GM23338 (cell line): ENCODE measurements at regions not wholly inside any gene's neighbourhood (a gene's known extent, or its start where the extent isn't known, plus 50 kb on each side); places are given as distances from the start of the nearest gene placed in this dataset.

Experiments used
- ATAC-seq: fragments of 200-7000 bp; cut with Tn5 transposase; 3 replicates; pipeline ENCODE4 v1.9.1; 2020
- DNase-seq: peaks from one replicate; pipeline ENCODE4 v3.0.0-alpha.2; 2015; ENCODE audit warnings: low spot score
- H2AFZ ChIP-seq: fragments of 200-600 bp; sonication (generic); 2 replicates; pipeline ENCODE4 v1.8.0; 2016; ENCODE audit warnings: antibody characterized with exemption, mild to moderate bottlenecking, moderate library complexity
- H3F3A ChIP-seq: fragments of 200-600 bp; sonication (generic); replicated peaks from 2 replicates; pipeline ENCODE4 v1.8.0; 2017; ENCODE audit warnings: antibody characterized with exemption, mixed run types, low read depth
- H3K27ac ChIP-seq: fragments of 200-600 bp; sonication (generic); 2 replicates; pipeline ENCODE4 v1.6.1; 2016; ENCODE audit warnings: low read depth
- H3K27me3 ChIP-seq: fragments of 200-600 bp; sonication (generic); 2 replicates; pipeline ENCODE4 v1.8.0; 2016; ENCODE audit warnings: mild to moderate bottlenecking, mixed run types, moderate library complexity; ENCODE audit not compliant: insufficient read depth
- H3K36me3 ChIP-seq: fragments of 200-600 bp; sonication (generic); 2 replicates; pipeline ENCODE4 v1.8.0; 2016; ENCODE audit warnings: mild to moderate bottlenecking; ENCODE audit not compliant: insufficient read depth
- H3K4me1 ChIP-seq: fragments of 200-600 bp; sonication (generic); 2 replicates; pipeline ENCODE4 v1.8.0; 2016; ENCODE audit warnings: mild to moderate bottlenecking, moderate library complexity; ENCODE audit not compliant: insufficient read depth
- H3K4me2 ChIP-seq: fragments of 200-600 bp; sonication (generic); 2 replicates; pipeline ENCODE4 v1.7.1; 2017; ENCODE audit warnings: mixed run types
- H3K4me3 ChIP-seq: fragments of 200-600 bp; sonication (generic); 2 replicates; pipeline ENCODE4 v1.6.1; 2016; ENCODE audit warnings: mixed run types
- H3K79me2 ChIP-seq: fragments of 200-600 bp; sonication (generic); replicated peaks from 2 replicates; pipeline ENCODE4 v1.8.0; 2017; ENCODE audit warnings: mild to moderate bottlenecking; ENCODE audit not compliant: insufficient read depth
- H3K9me2 ChIP-seq: fragments of 200-600 bp; sonication (generic); 2 replicates; pipeline ENCODE4 v1.8.0; 2017; ENCODE audit not compliant: insufficient read depth
- H4K20me1 ChIP-seq: fragments of 200-600 bp; sonication (generic); replicated peaks from 2 replicates; pipeline ENCODE4 v1.8.0; 2017; ENCODE audit warnings: mild to moderate bottlenecking; ENCODE audit not compliant: insufficient read depth
- H3K27ac Mint-ChIP-seq: 2 replicates; pipeline ENCODE4 v1.8.0; 2020; ENCODE audit warnings: inconsistent platforms, mild to moderate bottlenecking, moderate library complexity, mixed read lengths
- H3K27me3 Mint-ChIP-seq: 3 replicates; pipeline ENCODE4 v1.8.0; 2022; ENCODE audit warnings: low read depth, mild to moderate bottlenecking, moderate library complexity, mixed read lengths, inconsistent platforms; ENCODE audit not compliant: insufficient read depth, poor library complexity
- H3K36me3 Mint-ChIP-seq: 3 replicates; pipeline ENCODE4 v1.8.0; 2021; ENCODE audit warnings: low read depth, mild to moderate bottlenecking, inconsistent platforms, moderate library complexity, mixed read lengths
- H3K4me1 Mint-ChIP-seq: 3 replicates; pipeline ENCODE4 v1.8.0; 2020; ENCODE audit warnings: mild to moderate bottlenecking, inconsistent platforms, mixed read lengths
- H3K4me3 Mint-ChIP-seq: 3 replicates; pipeline ENCODE4 v1.8.0; 2021; ENCODE audit warnings: moderate library complexity, mild to moderate bottlenecking, inconsistent platforms, mixed read lengths
- H3K9me3 Mint-ChIP-seq: 3 replicates; pipeline ENCODE4 v1.8.0; 2020; ENCODE audit warnings: moderate library complexity, mild to moderate bottlenecking, inconsistent platforms, mixed read lengths
- CREB1 ChIP-seq: fragments of 250-450 bp; sonication (Bioruptor Pico); IDR thresholded peaks from 2 replicates; pipeline ENCODE4 v1.5.0; 2020; ENCODE audit warnings: low read depth, mild to moderate bottlenecking, moderate library complexity
- EZH2 ChIP-seq: fragments of 200-600 bp; sonication (generic); IDR thresholded peaks from one replicate; pipeline ENCODE4 v1.8.0; 2017; ENCODE audit warnings: antibody characterized with exemption, mild to moderate bottlenecking, low read depth; ENCODE audit not compliant: unreplicated experiment
- EZH2phosphoT487 ChIP-seq: fragments of 200-600 bp; sonication (generic); IDR thresholded peaks from one replicate; pipeline ENCODE4 v1.8.1; 2018; ENCODE audit warnings: antibody characterized with exemption; ENCODE audit not compliant: unreplicated experiment
- JUNB ChIP-seq: IDR thresholded peaks from one replicate; pipeline ENCODE4 v1.6.1; 2016; ENCODE audit warnings: antibody characterized with exemption; ENCODE audit not compliant: unreplicated experiment
- NANOG ChIP-seq: IDR thresholded peaks from 2 replicates; pipeline ENCODE4 v1.6.1; 2016; ENCODE audit warnings: antibody characterized with exemption, borderline replicate concordance
- POLR2AphosphoS5 ChIP-seq: IDR thresholded peaks from 2 replicates; pipeline ENCODE4 v1.6.1; 2016; ENCODE audit warnings: antibody characterized with exemption, low read depth
- STAT1 ChIP-seq: IDR thresholded peaks from one replicate; pipeline ENCODE4 v1.6.1; 2016; ENCODE audit warnings: antibody characterized with exemption; ENCODE audit not compliant: unreplicated experiment
- ZNF114 ChIP-seq: fragments of 250-450 bp; sonication (Bioruptor Pico); IDR thresholded peaks from 2 replicates; pipeline ENCODE4 v1.5.0; 2020; ENCODE audit warnings: mild to moderate bottlenecking, moderate library complexity
- ZNF331 ChIP-seq: fragments of 250-450 bp; sonication (Bioruptor Pico); IDR thresholded peaks from 2 replicates; pipeline ENCODE4 v1.5.0; 2020; ENCODE audit warnings: low read depth, mild to moderate bottlenecking, moderate library complexity
- TF ChIP-seq, protein P1 (sequence below): fragments of 250-450 bp; sonication (Bioruptor Pico); IDR thresholded peaks from 2 replicates; pipeline ENCODE4 v1.5.0; 2020; ENCODE audit warnings: mild to moderate bottlenecking, moderate library complexity
- TF ChIP-seq, protein P2 (sequence below), 2 experiments: fragments of 200-600 bp in 1 of 2; sonication (generic) in 1 of 2; conservative IDR thresholded peaks; 2 replicates each; pipeline versions ENCODE4 v1.5.1 to v1.6.1; 2016 to 2017; ENCODE audit warnings: antibody characterized with exemption in 2 of 2, low read depth in 2 of 2, mild to moderate bottlenecking in 2 of 2, moderate library complexity in 1 of 2
- TF ChIP-seq, protein P3 (sequence below): IDR thresholded peaks from one replicate; pipeline ENCODE4 v1.6.1; 2018; ENCODE audit warnings: antibody characterized with exemption; ENCODE audit not compliant: unreplicated experiment
- TF ChIP-seq, protein P4 (sequence below): IDR thresholded peaks from 2 replicates; pipeline ENCODE4 v1.6.1; 2016; ENCODE audit warnings: antibody characterized with exemption

DNA sequence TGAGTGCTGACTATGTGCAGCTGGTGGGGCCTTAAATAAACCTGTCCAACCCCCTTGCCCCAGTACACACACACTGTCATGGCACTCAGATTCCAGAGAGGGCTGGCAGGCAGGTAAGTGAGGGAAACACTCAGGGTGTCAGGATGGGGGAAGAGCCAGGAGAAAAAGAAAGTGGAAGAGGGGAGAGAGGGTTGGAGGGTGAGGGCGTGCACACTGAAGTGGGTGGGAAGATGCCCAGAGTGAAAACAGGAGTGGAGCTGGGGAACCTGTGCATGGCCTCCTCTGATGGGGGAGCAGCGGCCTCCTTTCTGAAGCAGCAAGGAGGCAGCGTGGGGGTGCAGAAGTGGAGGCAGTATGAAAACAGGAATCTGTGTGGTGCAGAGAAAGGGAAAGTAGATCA is 160.6 kb upstream of the JUN start:
- Mint-ChIP-seq H3K27me3 (peaks cover 5% of the 10 kb centered on the region), H3K9me3 (no peaks in the 10 kb centered on the region; the same call in 2 of the 3 replicates), H3K36me3 (no peaks in the 10 kb centered on the region), H3K4me3 (no peak overlapping the region), H3K4me1 (no peaks in the 10 kb centered on the region), H3K27ac (no peak overlapping the region)
- no peak overlapping the region for H2AFZ ChIP-seq
- no peaks in the 10 kb centered on the region for H3K4me1 ChIP-seq
- no peak overlapping the region for H3K27ac ChIP-seq
- H3K79me2 ChIP-seq: no peaks in the 10 kb centered on the region
- no peak for TF ChIP-seq EZH2
- TF ChIP-seq, protein P1, sequence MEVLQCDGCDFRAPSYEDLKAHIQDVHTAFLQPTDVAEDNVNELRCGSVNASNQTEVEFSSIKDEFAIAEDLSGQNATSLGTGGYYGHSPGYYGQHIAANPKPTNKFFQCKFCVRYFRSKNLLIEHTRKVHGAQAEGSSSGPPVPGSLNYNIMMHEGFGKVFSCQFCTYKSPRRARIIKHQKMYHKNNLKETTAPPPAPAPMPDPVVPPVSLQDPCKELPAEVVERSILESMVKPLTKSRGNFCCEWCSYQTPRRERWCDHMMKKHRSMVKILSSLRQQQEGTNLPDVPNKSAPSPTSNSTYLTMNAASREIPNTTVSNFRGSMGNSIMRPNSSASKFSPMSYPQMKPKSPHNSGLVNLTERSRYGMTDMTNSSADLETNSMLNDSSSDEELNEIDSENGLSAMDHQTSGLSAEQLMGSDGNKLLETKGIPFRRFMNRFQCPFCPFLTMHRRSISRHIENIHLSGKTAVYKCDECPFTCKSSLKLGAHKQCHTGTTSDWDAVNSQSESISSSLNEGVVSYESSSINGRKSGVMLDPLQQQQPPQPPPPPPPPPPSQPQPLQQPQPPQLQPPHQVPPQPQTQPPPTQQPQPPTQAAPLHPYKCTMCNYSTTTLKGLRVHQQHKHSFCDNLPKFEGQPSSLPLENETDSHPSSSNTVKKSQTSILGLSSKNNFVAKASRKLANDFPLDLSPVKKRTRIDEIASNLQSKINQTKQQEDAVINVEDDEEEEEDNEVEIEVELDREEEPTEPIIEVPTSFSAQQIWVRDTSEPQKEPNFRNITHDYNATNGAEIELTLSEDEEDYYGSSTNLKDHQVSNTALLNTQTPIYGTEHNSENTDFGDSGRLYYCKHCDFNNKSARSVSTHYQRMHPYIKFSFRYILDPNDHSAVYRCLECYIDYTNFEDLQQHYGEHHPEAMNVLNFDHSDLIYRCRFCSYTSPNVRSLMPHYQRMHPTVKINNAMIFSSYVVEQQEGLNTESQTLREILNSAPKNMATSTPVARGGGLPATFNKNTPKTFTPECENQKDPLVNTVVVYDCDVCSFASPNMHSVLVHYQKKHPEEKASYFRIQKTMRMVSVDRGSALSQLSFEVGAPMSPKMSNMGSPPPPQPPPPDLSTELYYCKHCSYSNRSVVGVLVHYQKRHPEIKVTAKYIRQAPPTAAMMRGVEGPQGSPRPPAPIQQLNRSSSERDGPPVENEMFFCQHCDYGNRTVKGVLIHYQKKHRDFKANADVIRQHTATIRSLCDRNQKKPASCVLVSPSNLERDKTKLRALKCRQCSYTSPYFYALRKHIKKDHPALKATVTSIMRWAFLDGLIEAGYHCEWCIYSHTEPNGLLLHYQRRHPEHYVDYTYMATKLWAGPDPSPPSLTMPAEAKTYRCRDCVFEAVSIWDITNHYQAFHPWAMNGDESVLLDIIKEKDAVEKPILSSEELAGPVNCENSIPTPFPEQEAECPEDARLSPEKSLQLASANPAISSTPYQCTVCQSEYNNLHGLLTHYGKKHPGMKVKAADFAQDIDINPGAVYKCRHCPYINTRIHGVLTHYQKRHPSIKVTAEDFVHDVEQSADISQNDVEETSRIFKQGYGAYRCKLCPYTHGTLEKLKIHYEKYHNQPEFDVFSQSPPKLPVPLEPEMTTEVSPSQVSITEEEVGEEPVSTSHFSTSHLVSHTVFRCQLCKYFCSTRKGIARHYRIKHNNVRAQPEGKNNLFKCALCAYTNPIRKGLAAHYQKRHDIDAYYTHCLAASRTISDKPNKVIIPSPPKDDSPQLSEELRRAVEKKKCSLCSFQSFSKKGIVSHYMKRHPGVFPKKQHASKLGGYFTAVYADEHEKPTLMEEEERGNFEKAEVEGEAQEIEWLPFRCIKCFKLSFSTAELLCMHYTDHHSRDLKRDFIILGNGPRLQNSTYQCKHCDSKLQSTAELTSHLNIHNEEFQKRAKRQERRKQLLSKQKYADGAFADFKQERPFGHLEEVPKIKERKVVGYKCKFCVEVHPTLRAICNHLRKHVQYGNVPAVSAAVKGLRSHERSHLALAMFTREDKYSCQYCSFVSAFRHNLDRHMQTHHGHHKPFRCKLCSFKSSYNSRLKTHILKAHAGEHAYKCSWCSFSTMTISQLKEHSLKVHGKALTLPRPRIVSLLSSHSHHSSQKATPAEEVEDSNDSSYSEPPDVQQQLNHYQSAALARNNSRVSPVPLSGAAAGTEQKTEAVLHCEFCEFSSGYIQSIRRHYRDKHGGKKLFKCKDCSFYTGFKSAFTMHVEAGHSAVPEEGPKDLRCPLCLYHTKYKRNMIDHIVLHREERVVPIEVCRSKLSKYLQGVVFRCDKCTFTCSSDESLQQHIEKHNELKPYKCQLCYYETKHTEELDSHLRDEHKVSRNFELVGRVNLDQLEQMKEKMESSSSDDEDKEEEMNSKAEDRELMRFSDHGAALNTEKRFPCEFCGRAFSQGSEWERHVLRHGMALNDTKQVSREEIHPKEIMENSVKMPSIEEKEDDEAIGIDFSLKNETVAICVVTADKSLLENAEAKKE: no peak
- TF ChIP-seq NANOG: no peak
- TF ChIP-seq STAT1: no peak
- TF ChIP-seq ZNF331 (CRISPR knock-in tag): no peak
- no peak for TF ChIP-seq EZH2phosphoT487
- no peak for TF ChIP-seq ZNF114 (CRISPR knock-in tag)
- no peak for TF ChIP-seq POLR2AphosphoS5
- TF ChIP-seq, protein P2, sequence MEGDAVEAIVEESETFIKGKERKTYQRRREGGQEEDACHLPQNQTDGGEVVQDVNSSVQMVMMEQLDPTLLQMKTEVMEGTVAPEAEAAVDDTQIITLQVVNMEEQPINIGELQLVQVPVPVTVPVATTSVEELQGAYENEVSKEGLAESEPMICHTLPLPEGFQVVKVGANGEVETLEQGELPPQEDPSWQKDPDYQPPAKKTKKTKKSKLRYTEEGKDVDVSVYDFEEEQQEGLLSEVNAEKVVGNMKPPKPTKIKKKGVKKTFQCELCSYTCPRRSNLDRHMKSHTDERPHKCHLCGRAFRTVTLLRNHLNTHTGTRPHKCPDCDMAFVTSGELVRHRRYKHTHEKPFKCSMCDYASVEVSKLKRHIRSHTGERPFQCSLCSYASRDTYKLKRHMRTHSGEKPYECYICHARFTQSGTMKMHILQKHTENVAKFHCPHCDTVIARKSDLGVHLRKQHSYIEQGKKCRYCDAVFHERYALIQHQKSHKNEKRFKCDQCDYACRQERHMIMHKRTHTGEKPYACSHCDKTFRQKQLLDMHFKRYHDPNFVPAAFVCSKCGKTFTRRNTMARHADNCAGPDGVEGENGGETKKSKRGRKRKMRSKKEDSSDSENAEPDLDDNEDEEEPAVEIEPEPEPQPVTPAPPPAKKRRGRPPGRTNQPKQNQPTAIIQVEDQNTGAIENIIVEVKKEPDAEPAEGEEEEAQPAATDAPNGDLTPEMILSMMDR (conservative IDR thresholded peaks at IDR 0.05; ENCODE audit: low read depth in 2 of 2): no peak
- no peak for TF ChIP-seq CREB1 (CRISPR knock-in tag)
- TF ChIP-seq, protein P3, sequence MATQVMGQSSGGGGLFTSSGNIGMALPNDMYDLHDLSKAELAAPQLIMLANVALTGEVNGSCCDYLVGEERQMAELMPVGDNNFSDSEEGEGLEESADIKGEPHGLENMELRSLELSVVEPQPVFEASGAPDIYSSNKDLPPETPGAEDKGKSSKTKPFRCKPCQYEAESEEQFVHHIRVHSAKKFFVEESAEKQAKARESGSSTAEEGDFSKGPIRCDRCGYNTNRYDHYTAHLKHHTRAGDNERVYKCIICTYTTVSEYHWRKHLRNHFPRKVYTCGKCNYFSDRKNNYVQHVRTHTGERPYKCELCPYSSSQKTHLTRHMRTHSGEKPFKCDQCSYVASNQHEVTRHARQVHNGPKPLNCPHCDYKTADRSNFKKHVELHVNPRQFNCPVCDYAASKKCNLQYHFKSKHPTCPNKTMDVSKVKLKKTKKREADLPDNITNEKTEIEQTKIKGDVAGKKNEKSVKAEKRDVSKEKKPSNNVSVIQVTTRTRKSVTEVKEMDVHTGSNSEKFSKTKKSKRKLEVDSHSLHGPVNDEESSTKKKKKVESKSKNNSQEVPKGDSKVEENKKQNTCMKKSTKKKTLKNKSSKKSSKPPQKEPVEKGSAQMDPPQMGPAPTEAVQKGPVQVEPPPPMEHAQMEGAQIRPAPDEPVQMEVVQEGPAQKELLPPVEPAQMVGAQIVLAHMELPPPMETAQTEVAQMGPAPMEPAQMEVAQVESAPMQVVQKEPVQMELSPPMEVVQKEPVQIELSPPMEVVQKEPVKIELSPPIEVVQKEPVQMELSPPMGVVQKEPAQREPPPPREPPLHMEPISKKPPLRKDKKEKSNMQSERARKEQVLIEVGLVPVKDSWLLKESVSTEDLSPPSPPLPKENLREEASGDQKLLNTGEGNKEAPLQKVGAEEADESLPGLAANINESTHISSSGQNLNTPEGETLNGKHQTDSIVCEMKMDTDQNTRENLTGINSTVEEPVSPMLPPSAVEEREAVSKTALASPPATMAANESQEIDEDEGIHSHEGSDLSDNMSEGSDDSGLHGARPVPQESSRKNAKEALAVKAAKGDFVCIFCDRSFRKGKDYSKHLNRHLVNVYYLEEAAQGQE: no peak
- TF ChIP-seq JUNB: no peak
- TF ChIP-seq, protein P4, sequence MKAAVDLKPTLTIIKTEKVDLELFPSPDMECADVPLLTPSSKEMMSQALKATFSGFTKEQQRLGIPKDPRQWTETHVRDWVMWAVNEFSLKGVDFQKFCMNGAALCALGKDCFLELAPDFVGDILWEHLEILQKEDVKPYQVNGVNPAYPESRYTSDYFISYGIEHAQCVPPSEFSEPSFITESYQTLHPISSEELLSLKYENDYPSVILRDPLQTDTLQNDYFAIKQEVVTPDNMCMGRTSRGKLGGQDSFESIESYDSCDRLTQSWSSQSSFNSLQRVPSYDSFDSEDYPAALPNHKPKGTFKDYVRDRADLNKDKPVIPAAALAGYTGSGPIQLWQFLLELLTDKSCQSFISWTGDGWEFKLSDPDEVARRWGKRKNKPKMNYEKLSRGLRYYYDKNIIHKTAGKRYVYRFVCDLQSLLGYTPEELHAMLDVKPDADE: no peak
- no peak for ATAC-seq
- no peaks in the 10 kb centered on the region for H4K20me1 ChIP-seq
- H3K9me2 ChIP-seq: no peaks in the 10 kb centered on the region
- no peaks in the 10 kb centered on the region for H3F3A ChIP-seq
- no peak overlapping the region for H3K4me3 ChIP-seq
- no peak for DNase-seq
- no peaks in the 10 kb centered on the region; the same call in 1 of the 2 replicates for H3K36me3 ChIP-seq
- no peaks in the 10 kb centered on the region for H3K27me3 ChIP-seq
- no peak overlapping the region for H3K4me2 ChIP-seq
